ENCODE measurements at regions not wholly inside any gene's neighbourhood (a gene's known extent, or its start where the extent isn't known, plus 50 kb on each side); places are given as distances from the start of the nearest gene placed in this dataset.

DNA sequence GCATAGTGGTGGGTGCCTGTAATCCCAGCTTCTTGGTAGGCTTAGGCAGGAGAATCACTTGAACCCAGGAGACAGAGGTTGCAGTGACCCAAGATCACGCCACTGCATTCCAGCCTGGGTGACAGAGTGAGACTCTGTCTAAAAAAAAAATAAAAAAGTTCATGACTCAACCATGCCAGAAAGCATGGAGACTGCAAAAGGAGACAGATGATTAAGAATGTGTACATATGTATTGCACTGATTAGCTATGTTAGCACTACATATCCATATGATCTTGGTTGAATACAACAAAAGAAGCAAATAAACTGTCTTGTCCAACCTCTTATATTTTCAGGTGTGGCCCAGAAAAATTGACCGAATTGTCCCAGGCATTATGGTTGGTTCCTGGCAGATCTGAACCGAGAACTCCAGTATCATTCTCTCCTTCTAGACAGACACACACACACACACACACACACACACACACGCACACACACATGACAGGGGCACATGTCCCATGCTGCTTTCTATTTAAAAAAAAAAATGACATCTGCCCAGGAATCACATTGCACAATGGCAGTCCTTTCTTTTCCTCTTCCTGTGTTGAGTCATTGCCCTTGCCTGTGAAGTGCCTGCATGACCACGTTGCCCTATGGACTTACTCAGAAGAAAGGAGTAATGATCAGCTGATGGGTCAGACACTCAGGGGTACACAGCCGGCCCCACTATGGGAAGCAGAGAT is 65.6 kb downstream of the MYCN start:
- H3K4me3 ChIP-seq = no peak overlapping the region
- H3K36me3 ChIP-seq = no peaks in the 10 kb centered on the region
- no peak overlapping the region for H3K27ac ChIP-seq
- H3K27me3 ChIP-seq (replicated peaks; ENCODE audit: insufficient read depth) = no peaks in the 10 kb centered on the region
- DNase-seq (ENCODE audit: low spot score) = no peak
- ATAC-seq (ENCODE audit: insufficient number of reproducible peaks, low FRiP score, low read depth) = no peak
- H3K4me1 ChIP-seq (ENCODE audit: control insufficient read depth in 1 of 2, low read depth in 2 of 2) = no peaks in the 10 kb centered on the region
- TF ChIP-seq, protein P1, sequence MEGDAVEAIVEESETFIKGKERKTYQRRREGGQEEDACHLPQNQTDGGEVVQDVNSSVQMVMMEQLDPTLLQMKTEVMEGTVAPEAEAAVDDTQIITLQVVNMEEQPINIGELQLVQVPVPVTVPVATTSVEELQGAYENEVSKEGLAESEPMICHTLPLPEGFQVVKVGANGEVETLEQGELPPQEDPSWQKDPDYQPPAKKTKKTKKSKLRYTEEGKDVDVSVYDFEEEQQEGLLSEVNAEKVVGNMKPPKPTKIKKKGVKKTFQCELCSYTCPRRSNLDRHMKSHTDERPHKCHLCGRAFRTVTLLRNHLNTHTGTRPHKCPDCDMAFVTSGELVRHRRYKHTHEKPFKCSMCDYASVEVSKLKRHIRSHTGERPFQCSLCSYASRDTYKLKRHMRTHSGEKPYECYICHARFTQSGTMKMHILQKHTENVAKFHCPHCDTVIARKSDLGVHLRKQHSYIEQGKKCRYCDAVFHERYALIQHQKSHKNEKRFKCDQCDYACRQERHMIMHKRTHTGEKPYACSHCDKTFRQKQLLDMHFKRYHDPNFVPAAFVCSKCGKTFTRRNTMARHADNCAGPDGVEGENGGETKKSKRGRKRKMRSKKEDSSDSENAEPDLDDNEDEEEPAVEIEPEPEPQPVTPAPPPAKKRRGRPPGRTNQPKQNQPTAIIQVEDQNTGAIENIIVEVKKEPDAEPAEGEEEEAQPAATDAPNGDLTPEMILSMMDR (IDR thresholded peaks at IDR 0.05) = no peak
- H3K9me3 ChIP-seq = no peaks in the 10 kb centered on the region

DNA sequence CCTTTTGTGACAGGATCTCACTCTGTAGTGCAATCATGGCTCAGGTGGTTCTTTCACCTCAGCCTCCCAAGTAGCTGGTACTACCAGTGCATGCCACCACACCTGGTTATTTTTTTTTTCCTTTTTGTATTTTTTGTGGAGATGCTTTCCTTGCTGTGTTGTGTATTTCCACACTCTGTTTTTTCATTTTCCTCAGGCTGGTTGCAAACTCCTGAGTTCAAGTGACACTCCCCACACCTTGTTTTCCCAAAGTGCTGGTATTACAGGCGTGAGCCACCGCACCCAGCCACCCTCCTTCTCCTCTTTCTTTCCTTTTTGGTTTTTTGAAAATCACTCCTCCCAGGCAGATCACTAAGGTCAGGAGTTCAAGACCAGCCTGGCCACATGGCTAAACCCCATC is 65.0 kb downstream of the MYCN start:
- DNase-seq (ENCODE audit: low spot score) (no peak), ATAC-seq (ENCODE audit: insufficient number of reproducible peaks, low FRiP score, low read depth) (no peak)
- no peak overlapping the region for H3K4me3 ChIP-seq
- H3K27me3 ChIP-seq (replicated peaks; ENCODE audit: insufficient read depth) = no peaks in the 10 kb centered on the region
- no peaks in the 10 kb centered on the region for H3K36me3 ChIP-seq
- H3K27ac ChIP-seq = no peak overlapping the region
- no peaks in the 10 kb centered on the region for H3K9me3 ChIP-seq
- TF ChIP-seq, protein P1 (IDR thresholded peaks at IDR 0.05) = no peak
- no peaks in the 10 kb centered on the region for H3K4me1 ChIP-seq (ENCODE audit: control insufficient read depth in 1 of 2, low read depth in 2 of 2)

DNA sequence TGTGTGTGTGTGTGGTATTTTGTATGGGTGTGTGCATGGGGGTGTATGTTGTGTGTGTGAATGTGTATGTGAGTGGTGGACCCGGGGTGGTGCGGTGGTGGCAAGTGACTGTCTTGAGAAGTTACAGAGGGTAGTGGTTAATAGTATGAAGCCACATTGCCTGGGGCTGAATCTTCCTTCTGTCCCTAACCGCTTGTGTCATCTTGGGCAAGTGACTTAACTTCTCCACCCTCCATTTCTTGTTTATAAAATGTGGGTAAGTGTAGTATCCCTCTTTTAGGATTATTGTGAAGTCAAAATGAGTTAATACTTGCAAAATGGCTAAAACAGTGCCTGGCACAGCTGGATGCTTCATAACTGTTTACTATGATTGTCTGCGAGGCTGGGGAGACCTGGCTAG is 63.5 kb downstream of the MYCN start:
- Histone ChIP-seq H3K27ac (no peak overlapping the region), H3K9me3 (no peaks in the 10 kb centered on the region), H3K4me1 (ENCODE audit: control insufficient read depth in 1 of 2, low read depth in 2 of 2) (no peaks in the 10 kb centered on the region), H3K36me3 (no peaks in the 10 kb centered on the region), H3K4me3 (no peak overlapping the region), H3K27me3 (replicated peaks; ENCODE audit: insufficient read depth) (no peaks in the 10 kb centered on the region)
- no peak for ATAC-seq (ENCODE audit: insufficient number of reproducible peaks, low FRiP score, low read depth)
- TF ChIP-seq, protein P1 (IDR thresholded peaks at IDR 0.05) = no peak
- DNase-seq (ENCODE audit: low spot score) = no peak

DNA sequence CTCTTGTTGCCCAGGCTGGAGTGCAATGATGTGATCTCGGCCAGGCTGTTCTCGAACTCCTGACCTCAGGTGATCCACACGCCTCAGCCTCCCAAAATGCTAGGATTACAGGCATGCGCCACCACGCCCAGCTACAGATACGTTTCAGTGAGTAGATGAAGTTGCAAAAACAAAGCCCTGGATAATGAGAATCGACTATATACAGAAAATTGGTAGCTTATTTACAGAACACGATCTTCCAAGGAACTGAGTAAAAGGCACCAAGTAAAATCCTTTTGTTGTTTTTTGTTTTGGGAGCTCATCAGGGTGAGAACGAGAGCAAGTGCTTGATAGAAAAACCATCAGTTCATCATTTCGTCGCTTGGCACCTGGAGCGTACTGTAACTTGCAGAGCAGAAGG is 62.8 kb downstream of the MYCN start:
- Histone ChIP-seq H3K9me3 (no peaks in the 10 kb centered on the region), H3K4me3 (no peak overlapping the region), H3K36me3 (no peaks in the 10 kb centered on the region), H3K27me3 (replicated peaks; ENCODE audit: insufficient read depth) (no peaks in the 10 kb centered on the region), H3K27ac (no peak overlapping the region), H3K4me1 (ENCODE audit: control insufficient read depth in 1 of 2, low read depth in 2 of 2) (no peaks in the 10 kb centered on the region)
- TF ChIP-seq, protein P1 (IDR thresholded peaks at IDR 0.05) = no peak
- no peak for ATAC-seq (ENCODE audit: insufficient number of reproducible peaks, low FRiP score, low read depth)
- no peak for DNase-seq (ENCODE audit: low spot score)

DNA sequence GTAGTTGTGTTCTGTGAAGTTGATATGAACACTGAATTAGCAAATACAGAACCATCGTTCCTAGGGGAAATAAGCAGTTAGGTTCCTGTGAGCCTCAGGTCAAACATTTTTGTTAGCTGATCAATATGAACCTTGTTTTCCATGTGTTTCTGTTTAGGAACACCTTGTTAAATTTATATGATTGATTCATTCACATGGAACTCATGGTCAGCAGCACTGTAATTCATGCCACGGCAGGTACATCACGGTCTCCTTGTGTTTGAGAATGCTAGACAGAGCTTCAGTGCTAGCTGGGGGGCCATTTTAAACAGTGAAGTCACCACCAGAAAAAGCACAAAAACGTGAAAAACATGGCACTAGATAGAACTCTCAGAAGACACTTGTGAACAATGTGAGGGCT is 62.2 kb downstream of the MYCN start:
- H3K9me3 ChIP-seq = no peaks in the 10 kb centered on the region
- no peaks in the 10 kb centered on the region for H3K27me3 ChIP-seq (replicated peaks; ENCODE audit: insufficient read depth)
- DNase-seq (ENCODE audit: low spot score) (no peak), ATAC-seq (ENCODE audit: insufficient number of reproducible peaks, low FRiP score, low read depth) (no peak)
- H3K4me3 ChIP-seq = no peak overlapping the region
- no peaks in the 10 kb centered on the region for H3K36me3 ChIP-seq
- no peak overlapping the region for H3K27ac ChIP-seq
- TF ChIP-seq, protein P1 (IDR thresholded peaks at IDR 0.05) = no peak
- no peaks in the 10 kb centered on the region for H3K4me1 ChIP-seq (ENCODE audit: control insufficient read depth in 1 of 2, low read depth in 2 of 2)
